ENCODE measurements at regions not wholly inside any gene's neighbourhood (a gene's known extent, or its start where the extent isn't known, plus 50 kb on each side); places are given as distances from the start of the nearest gene placed in this dataset.
A peak's percentile ranks its signal among the peaks of the same experiment; 100 is the strongest.
"Not testable (repeated sequence)": the region's sequence is repeated elsewhere in the genome, so short reads cannot be mapped to it uniquely, and the experiment has no call there.

- no peak for DNase-seq
- no peak overlapping the region for H3K4me3 ChIP-seq (ENCODE audit: insufficient read depth, low read depth, low read length)
- no peaks in the 10 kb centered on the region for H3K27me3 ChIP-seq (ENCODE audit: control insufficient read depth, insufficient read depth, low read length)
- no peaks in the 10 kb centered on the region for H3K36me3 ChIP-seq (replicated peaks; ENCODE audit: control insufficient read depth, insufficient read depth, low read length)
Measured at GRCh38 chr10:118442032-118442431, 99.9 kb upstream of the FAM204A start.

GRCh38 chr10:118439824-118440223, 97.7 kb upstream of the FAM204A start:
- Histone ChIP-seq H3K4me3 (ENCODE audit: insufficient read depth, low read depth, low read length) (no peak overlapping the region), H3K27me3 (ENCODE audit: control insufficient read depth, insufficient read depth, low read length) (no peaks in the 10 kb centered on the region), H3K36me3 (replicated peaks; ENCODE audit: control insufficient read depth, insufficient read depth, low read length) (no peaks in the 10 kb centered on the region)
- no peak for DNase-seq

DNA sequence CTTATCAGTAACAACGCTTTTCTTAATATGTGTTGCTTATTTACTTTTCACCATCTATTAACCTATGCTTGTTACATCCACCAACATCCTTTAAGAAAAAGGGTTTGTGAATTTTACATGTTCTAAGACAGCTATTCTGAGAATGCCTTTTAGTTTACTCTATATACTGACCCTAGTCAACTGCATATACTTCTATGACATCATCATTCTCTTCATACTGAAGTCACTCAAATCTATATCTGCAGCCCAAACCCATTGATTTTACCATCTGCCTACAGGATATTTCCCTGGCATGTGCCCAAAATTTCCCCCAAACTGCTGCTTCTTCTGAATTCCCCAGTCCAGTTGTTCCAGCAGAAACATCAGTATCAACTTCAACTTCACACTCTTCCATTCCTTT, 94.6 kb upstream of the FAM204A start:
- H3K27me3 ChIP-seq (ENCODE audit: control insufficient read depth, insufficient read depth, low read length): no peaks in the 10 kb centered on the region
- DNase-seq: no peak
- no peak overlapping the region for H3K4me3 ChIP-seq (ENCODE audit: insufficient read depth, low read depth, low read length)
- H3K36me3 ChIP-seq (replicated peaks; ENCODE audit: control insufficient read depth, insufficient read depth, low read length): no peaks in the 10 kb centered on the region

DNA sequence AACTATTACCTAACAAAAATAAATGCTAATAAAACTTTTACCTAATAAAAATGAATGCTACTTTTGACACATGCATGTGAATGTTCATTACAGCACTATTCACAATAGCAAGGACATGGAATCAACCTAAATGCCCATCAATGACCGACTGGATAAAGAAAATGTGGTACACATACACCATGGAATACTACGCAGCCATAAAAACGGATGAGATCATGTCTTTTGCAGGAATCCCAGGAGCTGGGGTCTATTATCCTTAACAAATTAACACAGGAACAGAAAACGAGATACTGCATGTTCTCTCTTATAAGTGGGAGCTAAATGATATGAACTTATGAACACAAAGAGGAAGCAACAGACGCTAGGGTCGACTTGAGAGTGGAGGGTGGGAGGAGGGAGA, 88.1 kb upstream of the FAM204A start:
- Histone ChIP-seq H3K4me3 (ENCODE audit: insufficient read depth, low read depth, low read length) (no peak overlapping the region), H3K36me3 (replicated peaks; ENCODE audit: control insufficient read depth, insufficient read depth, low read length) (no peaks in the 10 kb centered on the region), H3K27me3 (ENCODE audit: control insufficient read depth, insufficient read depth, low read length) (no peaks in the 10 kb centered on the region)
- no peak for DNase-seq

GRCh38 chr10:118423800-118424442, 81.8 kb upstream of the FAM204A start:
- no peak overlapping the region for H3K4me3 ChIP-seq (ENCODE audit: insufficient read depth, low read depth, low read length)
- H3K36me3 ChIP-seq (replicated peaks; ENCODE audit: control insufficient read depth, insufficient read depth, low read length): no peaks in the 10 kb centered on the region
- no peaks in the 10 kb centered on the region for H3K27me3 ChIP-seq (ENCODE audit: control insufficient read depth, insufficient read depth, low read length)
- peak; percentile 51 for DNase-seq

GRCh38 chr10:118422241-118422640, 80.1 kb upstream of the FAM204A start:
- H3K36me3 ChIP-seq (replicated peaks; ENCODE audit: control insufficient read depth, insufficient read depth, low read length): no peaks in the 10 kb centered on the region
- H3K27me3 ChIP-seq (ENCODE audit: control insufficient read depth, insufficient read depth, low read length): no peaks in the 10 kb centered on the region
- no peak for DNase-seq
- no peak overlapping the region for H3K4me3 ChIP-seq (ENCODE audit: insufficient read depth, low read depth, low read length)

- H3K27me3 ChIP-seq (ENCODE audit: control insufficient read depth, insufficient read depth, low read length); H3K4me3 ChIP-seq (ENCODE audit: insufficient read depth, low read depth, low read length); DNase-seq; H3K36me3 ChIP-seq (replicated peaks; ENCODE audit: control insufficient read depth, insufficient read depth, low read length): not testable (repeated sequence)
Measured at GRCh38 chr10:118420049-118420448, 77.9 kb upstream of the FAM204A start.

- DNase-seq: no peak
- H3K27me3 ChIP-seq (ENCODE audit: control insufficient read depth, insufficient read depth, low read length): no peaks in the 10 kb centered on the region
- no peak overlapping the region for H3K4me3 ChIP-seq (ENCODE audit: insufficient read depth, low read depth, low read length)
- no peaks in the 10 kb centered on the region for H3K36me3 ChIP-seq (replicated peaks; ENCODE audit: control insufficient read depth, insufficient read depth, low read length)
Measured at GRCh38 chr10:118412932-118413331, 70.8 kb upstream of the FAM204A start.

DNA sequence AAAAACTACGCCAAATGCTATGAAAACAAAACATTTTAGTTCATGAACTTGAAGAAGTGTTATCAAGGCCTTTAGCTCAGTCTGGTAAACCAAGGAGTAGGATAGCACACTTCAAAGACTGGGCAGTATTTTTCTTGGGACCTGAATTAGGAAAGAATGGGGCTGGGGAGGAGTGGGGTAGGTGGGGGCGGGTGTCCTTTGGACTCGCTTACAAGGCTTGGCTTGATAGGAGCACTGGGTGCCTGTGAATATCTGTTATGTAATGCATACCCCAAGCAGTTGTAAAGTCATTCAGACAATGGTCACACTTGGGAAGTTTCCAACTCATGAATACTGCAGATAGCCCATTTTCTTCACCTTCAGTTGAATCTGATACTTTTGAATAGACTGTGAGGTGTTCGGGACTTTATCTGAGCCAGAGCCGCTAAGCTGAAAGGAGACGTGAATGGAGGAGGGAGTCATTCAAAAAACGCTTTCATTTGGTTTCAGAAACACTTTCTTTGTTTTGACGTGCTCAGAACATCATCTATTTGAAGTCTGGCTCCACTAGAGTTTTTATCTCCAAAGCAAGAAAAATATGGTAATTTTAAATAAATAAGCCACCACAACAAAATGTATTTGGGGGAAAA, 70.1 kb upstream of the FAM204A start:
- Histone ChIP-seq H3K4me3 (ENCODE audit: insufficient read depth, low read depth, low read length) (no peak overlapping the region), H3K27me3 (ENCODE audit: control insufficient read depth, insufficient read depth, low read length) (no peaks in the 10 kb centered on the region), H3K36me3 (replicated peaks; ENCODE audit: control insufficient read depth, insufficient read depth, low read length) (no peaks in the 10 kb centered on the region)
- DNase-seq: no peak

DNA sequence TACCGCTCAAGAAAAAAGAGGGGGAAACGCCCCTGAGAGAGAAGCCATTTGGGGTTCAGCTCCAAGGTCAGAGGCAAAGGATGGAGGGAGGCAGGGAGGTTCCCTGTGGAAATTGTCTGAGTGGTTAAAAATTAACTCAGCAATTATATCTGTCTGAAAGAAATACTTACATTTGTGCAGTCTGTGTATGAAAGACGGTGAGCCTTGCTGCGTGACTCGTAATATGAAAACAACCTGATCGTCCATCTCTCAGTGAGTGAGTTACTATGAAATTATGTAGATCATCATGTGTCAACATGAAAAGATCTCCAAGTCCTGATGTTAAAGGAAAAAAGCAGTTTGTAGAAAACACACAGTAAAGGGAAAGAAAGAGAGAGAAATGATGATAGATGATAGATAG, 67.2 kb upstream of the FAM204A start:
- DNase-seq: no peak

GRCh38 chr10:118408181-118408580, 66.1 kb upstream of the FAM204A start:
- H3K4me3 ChIP-seq (ENCODE audit: insufficient read depth, low read depth, low read length): no peak overlapping the region
- no peaks in the 10 kb centered on the region for H3K36me3 ChIP-seq (replicated peaks; ENCODE audit: control insufficient read depth, insufficient read depth, low read length)
- no peaks in the 10 kb centered on the region for H3K27me3 ChIP-seq (ENCODE audit: control insufficient read depth, insufficient read depth, low read length)
- no peak for DNase-seq

More for the DNA sequence above, 67.2 kb upstream of the FAM204A start:
- H3K27me3 ChIP-seq (ENCODE audit: control insufficient read depth, insufficient read depth, low read length): no peaks in the 10 kb centered on the region
- H3K36me3 ChIP-seq (replicated peaks; ENCODE audit: control insufficient read depth, insufficient read depth, low read length): no peaks in the 10 kb centered on the region
- no peak overlapping the region for H3K4me3 ChIP-seq (ENCODE audit: insufficient read depth, low read depth, low read length)

DNA sequence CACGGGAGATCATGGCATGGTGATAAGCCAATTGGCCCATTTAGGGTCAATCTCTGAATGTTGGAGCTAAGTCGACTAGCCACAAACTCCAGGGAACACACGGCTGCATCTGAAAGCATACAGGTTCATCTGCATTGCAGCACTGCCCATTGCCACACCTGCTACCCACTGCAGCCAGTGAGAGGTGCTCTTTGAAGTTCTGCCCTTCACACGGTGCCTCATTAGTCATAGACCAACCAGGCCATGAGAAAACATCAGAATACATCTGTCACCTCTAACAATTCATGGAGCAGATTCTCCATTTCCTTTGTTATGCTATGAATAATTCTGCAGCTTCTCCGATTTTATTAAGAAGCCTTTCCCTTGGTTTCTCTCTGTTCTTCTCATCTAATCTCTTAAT, 65.7 kb upstream of the FAM204A start:
- DNase-seq: peak; percentile 17
- no peaks in the 10 kb centered on the region for H3K27me3 ChIP-seq (ENCODE audit: control insufficient read depth, insufficient read depth, low read length)
- no peak overlapping the region for H3K4me3 ChIP-seq (ENCODE audit: insufficient read depth, low read depth, low read length)
- H3K36me3 ChIP-seq (replicated peaks; ENCODE audit: control insufficient read depth, insufficient read depth, low read length): no peaks in the 10 kb centered on the region

DNA sequence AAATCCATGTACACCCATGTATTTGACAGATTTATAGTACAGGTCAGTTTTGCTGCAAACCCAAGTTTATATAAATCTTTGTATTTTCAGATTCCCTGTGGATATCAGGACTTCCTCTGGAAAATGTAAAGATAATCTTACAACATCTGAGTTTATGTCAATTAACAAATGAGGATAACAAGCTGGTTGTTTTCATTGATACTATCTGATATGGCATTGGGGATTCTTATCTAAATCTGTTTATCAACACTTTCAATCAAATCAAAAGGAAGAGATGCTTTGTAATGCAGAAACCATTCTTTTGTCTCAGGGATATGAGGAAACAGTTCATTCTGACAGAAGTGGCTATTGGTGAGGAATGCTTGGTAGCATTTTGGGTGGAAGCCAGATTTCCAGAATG, 64.9 kb upstream of the FAM204A start:
- no peak for DNase-seq
- Histone ChIP-seq H3K27me3 (ENCODE audit: control insufficient read depth, insufficient read depth, low read length) (no peaks in the 10 kb centered on the region), H3K4me3 (ENCODE audit: insufficient read depth, low read depth, low read length) (no peak overlapping the region), H3K36me3 (replicated peaks; ENCODE audit: control insufficient read depth, insufficient read depth, low read length) (no peaks in the 10 kb centered on the region)

DNA sequence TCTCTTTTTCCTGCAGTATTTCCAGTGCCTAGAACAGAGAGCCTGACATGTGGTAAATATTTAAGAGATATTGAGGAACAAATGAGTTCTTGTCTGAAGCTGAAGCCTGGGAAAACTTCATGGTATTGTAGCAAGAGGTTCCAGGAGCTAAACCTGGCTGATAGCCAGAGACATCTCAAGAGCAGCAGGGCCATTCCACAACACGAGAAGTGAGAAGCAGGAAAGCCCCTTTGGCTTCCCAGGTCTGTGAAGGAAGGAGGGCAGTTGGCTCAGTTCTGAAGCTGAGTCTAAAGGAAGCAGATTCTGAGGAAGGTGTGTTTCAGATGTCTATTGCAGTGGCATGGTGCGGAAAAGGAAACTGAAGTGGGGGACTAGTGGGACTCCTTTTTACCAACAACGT, 63.8 kb upstream of the FAM204A start:
- Histone ChIP-seq H3K4me3 (ENCODE audit: insufficient read depth, low read depth, low read length) (no peak overlapping the region), H3K36me3 (replicated peaks; ENCODE audit: control insufficient read depth, insufficient read depth, low read length) (no peaks in the 10 kb centered on the region), H3K27me3 (ENCODE audit: control insufficient read depth, insufficient read depth, low read length) (no peaks in the 10 kb centered on the region)
- no peak for DNase-seq

- no peaks in the 10 kb centered on the region for H3K36me3 ChIP-seq (replicated peaks; ENCODE audit: control insufficient read depth, insufficient read depth, low read length)
- no peak for DNase-seq
- H3K27me3 ChIP-seq (ENCODE audit: control insufficient read depth, insufficient read depth, low read length): no peaks in the 10 kb centered on the region
- no peak overlapping the region for H3K4me3 ChIP-seq (ENCODE audit: insufficient read depth, low read depth, low read length)
Measured at GRCh38 chr10:118403967-118404366, 61.8 kb upstream of the FAM204A start.

Data from H7 (cell line).